ENCODE measurements at regions not wholly inside any gene's neighbourhood (a gene's known extent, or its start where the extent isn't known, plus 50 kb on each side); places are given as distances from the start of the nearest gene placed in this dataset.

DNA sequence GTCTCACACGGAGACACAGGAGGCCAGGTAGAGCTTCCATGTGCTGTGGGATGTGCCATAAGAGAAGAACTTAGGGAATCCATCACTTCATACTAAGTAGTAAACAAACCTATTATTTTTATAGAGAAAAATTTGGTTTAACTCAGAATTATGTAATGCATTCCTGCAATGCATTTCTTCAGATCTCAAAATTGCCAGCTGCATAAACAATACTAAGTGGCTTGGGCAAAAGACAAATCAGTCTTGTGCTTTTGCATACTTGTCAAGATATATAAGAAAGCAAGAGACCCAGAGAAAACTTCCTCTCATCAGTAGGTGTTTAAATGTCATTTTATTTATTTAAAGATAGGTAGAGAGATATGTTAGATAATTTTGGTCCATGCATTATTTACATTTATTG lies 382.1 kb upstream of the CTSO start:
- no TSS peak for BruUV-seq (replicated peaks)
- no peak overlapping the region for H3K27ac ChIP-seq (ENCODE audit: low read depth, low read length)
- ChIA-PET RAD21 (ENCODE audit: low non-redundant PET in 1 of 2, low total read pairs in 2 of 2, uncharacterized antibody in 2 of 2, unreplicated experiment in 2 of 2) (no interaction called here), POLR2A (no interaction called here), CTCF (no interaction called here)
- TF ChIP-seq, protein P1, sequence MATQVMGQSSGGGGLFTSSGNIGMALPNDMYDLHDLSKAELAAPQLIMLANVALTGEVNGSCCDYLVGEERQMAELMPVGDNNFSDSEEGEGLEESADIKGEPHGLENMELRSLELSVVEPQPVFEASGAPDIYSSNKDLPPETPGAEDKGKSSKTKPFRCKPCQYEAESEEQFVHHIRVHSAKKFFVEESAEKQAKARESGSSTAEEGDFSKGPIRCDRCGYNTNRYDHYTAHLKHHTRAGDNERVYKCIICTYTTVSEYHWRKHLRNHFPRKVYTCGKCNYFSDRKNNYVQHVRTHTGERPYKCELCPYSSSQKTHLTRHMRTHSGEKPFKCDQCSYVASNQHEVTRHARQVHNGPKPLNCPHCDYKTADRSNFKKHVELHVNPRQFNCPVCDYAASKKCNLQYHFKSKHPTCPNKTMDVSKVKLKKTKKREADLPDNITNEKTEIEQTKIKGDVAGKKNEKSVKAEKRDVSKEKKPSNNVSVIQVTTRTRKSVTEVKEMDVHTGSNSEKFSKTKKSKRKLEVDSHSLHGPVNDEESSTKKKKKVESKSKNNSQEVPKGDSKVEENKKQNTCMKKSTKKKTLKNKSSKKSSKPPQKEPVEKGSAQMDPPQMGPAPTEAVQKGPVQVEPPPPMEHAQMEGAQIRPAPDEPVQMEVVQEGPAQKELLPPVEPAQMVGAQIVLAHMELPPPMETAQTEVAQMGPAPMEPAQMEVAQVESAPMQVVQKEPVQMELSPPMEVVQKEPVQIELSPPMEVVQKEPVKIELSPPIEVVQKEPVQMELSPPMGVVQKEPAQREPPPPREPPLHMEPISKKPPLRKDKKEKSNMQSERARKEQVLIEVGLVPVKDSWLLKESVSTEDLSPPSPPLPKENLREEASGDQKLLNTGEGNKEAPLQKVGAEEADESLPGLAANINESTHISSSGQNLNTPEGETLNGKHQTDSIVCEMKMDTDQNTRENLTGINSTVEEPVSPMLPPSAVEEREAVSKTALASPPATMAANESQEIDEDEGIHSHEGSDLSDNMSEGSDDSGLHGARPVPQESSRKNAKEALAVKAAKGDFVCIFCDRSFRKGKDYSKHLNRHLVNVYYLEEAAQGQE (IDR thresholded peaks at IDR 0.05; ENCODE audit: low read depth): no peak
- TF ChIP-seq EZH2phosphoT487 (IDR thresholded peaks at IDR 0.05; ENCODE audit: borderline replicate concordance) (no peak), CEBPB (IDR thresholded peaks at IDR 0.05; ENCODE audit: low read depth) (no peak), SP1 (IDR thresholded peaks at IDR 0.05; ENCODE audit: low read depth) (no peak), CBX3 (IDR thresholded peaks at IDR 0.05; ENCODE audit: low read depth) (no peak)
- TF ChIP-seq, protein P2, sequence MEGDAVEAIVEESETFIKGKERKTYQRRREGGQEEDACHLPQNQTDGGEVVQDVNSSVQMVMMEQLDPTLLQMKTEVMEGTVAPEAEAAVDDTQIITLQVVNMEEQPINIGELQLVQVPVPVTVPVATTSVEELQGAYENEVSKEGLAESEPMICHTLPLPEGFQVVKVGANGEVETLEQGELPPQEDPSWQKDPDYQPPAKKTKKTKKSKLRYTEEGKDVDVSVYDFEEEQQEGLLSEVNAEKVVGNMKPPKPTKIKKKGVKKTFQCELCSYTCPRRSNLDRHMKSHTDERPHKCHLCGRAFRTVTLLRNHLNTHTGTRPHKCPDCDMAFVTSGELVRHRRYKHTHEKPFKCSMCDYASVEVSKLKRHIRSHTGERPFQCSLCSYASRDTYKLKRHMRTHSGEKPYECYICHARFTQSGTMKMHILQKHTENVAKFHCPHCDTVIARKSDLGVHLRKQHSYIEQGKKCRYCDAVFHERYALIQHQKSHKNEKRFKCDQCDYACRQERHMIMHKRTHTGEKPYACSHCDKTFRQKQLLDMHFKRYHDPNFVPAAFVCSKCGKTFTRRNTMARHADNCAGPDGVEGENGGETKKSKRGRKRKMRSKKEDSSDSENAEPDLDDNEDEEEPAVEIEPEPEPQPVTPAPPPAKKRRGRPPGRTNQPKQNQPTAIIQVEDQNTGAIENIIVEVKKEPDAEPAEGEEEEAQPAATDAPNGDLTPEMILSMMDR (IDR thresholded peaks at IDR 0.05 in 2 of 3, conservative IDR thresholded peaks at IDR 0.05 in 1 of 3; ENCODE audit: borderline replicate concordance in 1 of 3, insufficient read depth in 1 of 3, low read depth in 2 of 3, low read length in 2 of 3): no peak
- H2AFZ ChIP-seq (ENCODE audit: low read depth, low read length, poor library complexity, severe bottlenecking): no peak overlapping the region
- H3K9ac ChIP-seq (ENCODE audit: low read length): no peak overlapping the region
- no peak overlapping the region for H3K4me3 ChIP-seq (replicated peaks in 1 of 2; ENCODE audit: low read depth in 1 of 2, low read length in 2 of 2)
- H3K4me2 ChIP-seq (ENCODE audit: low read length): no peak overlapping the region
- H3K27me3 ChIP-seq (ENCODE audit: insufficient read depth, low read length): no peaks in the 10 kb centered on the region
- no peaks in the 10 kb centered on the region for H3K36me3 ChIP-seq (ENCODE audit: control insufficient read depth in 1 of 2, insufficient read depth in 2 of 2, low read length in 2 of 2)
- no peaks in the 10 kb centered on the region for H3K79me2 ChIP-seq (ENCODE audit: insufficient read depth, low read length)
- ATAC-seq (no peak), DNase-seq (ENCODE audit: low read depth, low spot score) (no peak)
- no peaks in the 10 kb centered on the region for H3K9me3 ChIP-seq (ENCODE audit: control insufficient read depth in 1 of 2, insufficient read depth in 1 of 2, low read depth in 1 of 2, low read length in 2 of 2)
- H3K9me2 ChIP-seq (ENCODE audit: insufficient read depth): no peaks in the 10 kb centered on the region
- no peaks in the 10 kb centered on the region for H4K20me1 ChIP-seq (ENCODE audit: insufficient read depth)
- intact Hi-C loops (cut with micrococcal nuclease): no loop called here
- no peaks in the 10 kb centered on the region for H3K4me1 ChIP-seq (ENCODE audit: control insufficient read depth in 1 of 2, insufficient read depth in 2 of 2, low read length in 2 of 2)

Data from HCT116 (cell line).